Stimulated activated naive CD8-positive, alpha-beta T cell treated with anti-CD3 and anti-CD28 coated beads, Interleukin-15, Interleukin-2, amounts not matched to agents 100 ng/mL and 50 ng/mL, for 24 hours (primary cell): ENCODE measurements at regions not wholly inside any gene's neighbourhood (a gene's known extent, or its start where the extent isn't known, plus 50 kb on each side); places are given as distances from the start of the nearest gene placed in this dataset.
"Not testable (repeated sequence)": the region's sequence is repeated elsewhere in the genome, so short reads cannot be mapped to it uniquely, and the experiment has no call there.

Experiments
- H3K27ac Mint-ChIP-seq: one replicate; pipeline ENCODE4 v1.8.0; 2021; ENCODE audit warnings: mild to moderate bottlenecking, mixed read lengths
- H3K27me3 Mint-ChIP-seq: one replicate; pipeline ENCODE4 v1.8.0; 2021; ENCODE audit warnings: mixed read lengths
- H3K36me3 Mint-ChIP-seq: one replicate; pipeline ENCODE4 v1.8.0; 2021; ENCODE audit warnings: low read depth, mixed read lengths
- H3K4me1 Mint-ChIP-seq: one replicate; pipeline ENCODE4 v1.8.0; 2021; ENCODE audit warnings: low read depth, mixed read lengths
- H3K4me3 Mint-ChIP-seq: one replicate; pipeline ENCODE4 v1.8.0; 2021; ENCODE audit warnings: mild to moderate bottlenecking, mixed read lengths
- H3K9me3 Mint-ChIP-seq: one replicate; pipeline ENCODE4 v1.8.0; 2021; ENCODE audit warnings: mixed read lengths

- H3K27ac Mint-ChIP-seq = no peak overlapping the region
- no peak overlapping the region for H3K4me3 Mint-ChIP-seq
- no peaks in the 10 kb centered on the region for H3K4me1 Mint-ChIP-seq
- no peaks in the 10 kb centered on the region for H3K36me3 Mint-ChIP-seq
- peaks cover 23% of the 10 kb centered on the region for H3K27me3 Mint-ChIP-seq
- no peaks in the 10 kb centered on the region for H3K9me3 Mint-ChIP-seq
Observed at GRCh38 chr1:232174306-232174705, 455.6 kb downstream of the SIPA1L2 start.

DNA sequence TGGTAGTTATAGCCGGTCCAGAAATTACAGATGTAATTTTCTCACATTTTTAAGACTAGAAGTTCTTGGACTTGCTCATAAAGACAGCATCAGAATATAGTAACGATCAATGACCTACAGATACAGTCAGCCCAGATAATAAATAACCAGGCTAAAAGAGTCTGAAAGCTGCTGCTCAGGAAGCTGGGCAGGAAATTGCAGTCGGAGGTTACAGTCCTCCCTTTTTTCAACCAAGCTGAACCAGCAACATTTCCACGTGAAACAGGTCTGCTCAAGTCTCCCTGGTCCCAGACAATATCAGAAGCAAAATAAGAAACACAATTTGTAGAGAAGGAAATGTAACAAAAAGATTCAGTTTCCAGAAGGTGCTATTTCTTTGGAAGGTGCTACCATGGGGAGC lies 457.4 kb downstream of the SIPA1L2 start:
- no peak overlapping the region for H3K27ac Mint-ChIP-seq
- no peaks in the 10 kb centered on the region for H3K36me3 Mint-ChIP-seq
- H3K4me1 Mint-ChIP-seq = no peaks in the 10 kb centered on the region

DNA sequence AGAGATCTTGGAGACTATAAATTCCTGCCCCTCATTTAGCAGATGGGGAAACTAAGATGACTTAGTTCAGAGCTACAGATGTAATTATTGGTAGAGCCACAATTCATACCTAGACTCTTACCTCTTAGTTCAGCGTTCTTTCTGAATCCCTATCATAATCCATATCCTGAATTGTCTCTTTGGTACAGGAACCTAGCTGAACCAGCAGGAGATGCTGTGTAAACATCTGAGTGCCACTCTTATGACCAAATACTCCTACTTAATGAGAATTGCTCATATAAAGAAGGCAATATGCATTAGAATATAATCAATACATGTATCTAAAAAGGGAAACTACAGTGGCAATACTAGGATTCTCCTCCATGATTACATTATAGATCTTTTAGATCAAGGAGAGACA lies 459.0 kb downstream of the SIPA1L2 start:
- H3K27me3 Mint-ChIP-seq = peaks cover 19% of the 10 kb centered on the region
- H3K4me1 Mint-ChIP-seq = no peaks in the 10 kb centered on the region
- H3K4me3 Mint-ChIP-seq = no peak overlapping the region
- no peak overlapping the region for H3K27ac Mint-ChIP-seq
- H3K9me3 Mint-ChIP-seq = no peaks in the 10 kb centered on the region
- H3K36me3 Mint-ChIP-seq = no peaks in the 10 kb centered on the region

More for the DNA sequence above, 457.4 kb downstream of the SIPA1L2 start:
- H3K4me3 Mint-ChIP-seq = no peak overlapping the region
- H3K27me3 Mint-ChIP-seq = peaks cover 19% of the 10 kb centered on the region
- no peaks in the 10 kb centered on the region for H3K9me3 Mint-ChIP-seq

DNA sequence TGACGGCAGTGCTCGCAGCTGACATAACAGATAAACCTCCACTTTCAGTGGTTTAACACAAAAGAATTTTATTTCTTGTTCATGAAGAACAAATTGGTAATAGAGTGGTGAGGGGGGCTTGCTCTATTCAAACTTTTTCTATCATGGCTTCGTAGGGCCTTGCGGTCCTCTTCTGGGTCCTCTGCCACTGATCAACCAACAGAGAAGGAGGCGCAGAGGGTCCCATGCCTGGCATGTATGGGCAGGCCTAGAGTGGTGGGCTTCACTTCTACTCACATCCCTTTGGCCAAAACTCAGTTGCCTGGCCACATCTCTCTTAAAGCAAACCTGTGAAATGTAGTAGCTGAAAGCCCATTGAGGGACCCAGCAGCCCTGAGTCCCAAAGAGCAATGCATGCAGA lies 460.5 kb downstream of the SIPA1L2 start:
- H3K36me3 Mint-ChIP-seq = no peaks in the 10 kb centered on the region
- no peaks in the 10 kb centered on the region for H3K9me3 Mint-ChIP-seq
- H3K4me3 Mint-ChIP-seq = no peak overlapping the region
- H3K27me3 Mint-ChIP-seq = peaks cover 14% of the 10 kb centered on the region
- H3K4me1 Mint-ChIP-seq = no peaks in the 10 kb centered on the region
- H3K27ac Mint-ChIP-seq = no peak overlapping the region

- Mint-ChIP-seq H3K36me3 (no peaks in the 10 kb centered on the region), H3K4me3 (no peak overlapping the region), H3K4me1 (no peaks in the 10 kb centered on the region), H3K9me3 (no peaks in the 10 kb centered on the region), H3K27me3 (peaks cover 8% of the 10 kb centered on the region), H3K27ac (no peak overlapping the region)
Observed at GRCh38 chr1:232168508-232168907, 461.4 kb downstream of the SIPA1L2 start.

GRCh38 chr1:232166942-232167341 lies 463.0 kb downstream of the SIPA1L2 start:
- Mint-ChIP-seq H3K27me3 (peaks cover 8% of the 10 kb centered on the region), H3K4me1 (no peaks in the 10 kb centered on the region), H3K27ac (no peak overlapping the region), H3K36me3 (no peaks in the 10 kb centered on the region), H3K9me3 (no peaks in the 10 kb centered on the region), H3K4me3 (no peak overlapping the region)

GRCh38 chr1:232164078-232164963 lies 465.6 kb downstream of the SIPA1L2 start:
- H3K27me3 Mint-ChIP-seq = no peaks in the 10 kb centered on the region
- H3K27ac Mint-ChIP-seq = no peak overlapping the region
- no peaks in the 10 kb centered on the region for H3K36me3 Mint-ChIP-seq
- no peaks in the 10 kb centered on the region for H3K9me3 Mint-ChIP-seq
- H3K4me1 Mint-ChIP-seq = no peaks in the 10 kb centered on the region
- H3K4me3 Mint-ChIP-seq = no peak overlapping the region

- H3K27ac Mint-ChIP-seq = no peak overlapping the region
- H3K4me1 Mint-ChIP-seq = no peaks in the 10 kb centered on the region
- no peaks in the 10 kb centered on the region for H3K9me3 Mint-ChIP-seq
- H3K4me3 Mint-ChIP-seq = no peak overlapping the region
- H3K27me3 Mint-ChIP-seq = no peaks in the 10 kb centered on the region
- no peaks in the 10 kb centered on the region for H3K36me3 Mint-ChIP-seq
Observed at GRCh38 chr1:232163533-232163932, 466.4 kb downstream of the SIPA1L2 start.

- Mint-ChIP-seq H3K27ac (no peak overlapping the region), H3K9me3 (no peaks in the 10 kb centered on the region), H3K4me3 (no peak overlapping the region), H3K36me3 (no peaks in the 10 kb centered on the region), H3K27me3 (no peaks in the 10 kb centered on the region), H3K4me1 (no peaks in the 10 kb centered on the region)
Observed at GRCh38 chr1:232162001-232162400, 467.9 kb downstream of the SIPA1L2 start.

- H3K9me3 Mint-ChIP-seq, H3K36me3 Mint-ChIP-seq: not testable (repeated sequence)
Observed at GRCh38 chr1:232158558-232158957, 471.4 kb downstream of the SIPA1L2 start.

DNA sequence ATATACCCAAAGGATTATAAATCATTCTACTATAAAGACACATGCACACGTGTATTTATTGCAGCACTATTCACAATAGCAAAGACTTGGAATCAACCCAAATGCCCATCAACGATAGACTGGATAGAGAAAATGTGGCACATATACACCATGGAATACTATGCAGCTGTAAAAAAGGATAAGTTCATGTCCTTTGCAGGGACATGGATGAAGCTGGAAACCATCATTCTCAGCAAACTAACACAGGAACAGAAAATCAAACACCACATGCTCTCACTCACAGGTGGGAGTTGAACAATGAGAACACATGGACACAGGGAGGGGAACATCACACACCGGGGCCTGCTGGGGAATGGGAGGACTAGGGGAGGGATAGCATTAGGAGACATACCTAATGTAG lies 473.9 kb downstream of the SIPA1L2 start:
- not testable (repeated sequence) for H3K27ac Mint-ChIP-seq, H3K4me1 Mint-ChIP-seq, H3K36me3 Mint-ChIP-seq, H3K9me3 Mint-ChIP-seq, H3K27me3 Mint-ChIP-seq, H3K4me3 Mint-ChIP-seq

More at GRCh38 chr1:232158558-232158957, 471.4 kb downstream of the SIPA1L2 start:
- H3K27me3 Mint-ChIP-seq, H3K4me1 Mint-ChIP-seq, H3K27ac Mint-ChIP-seq, H3K4me3 Mint-ChIP-seq: not testable (repeated sequence)

GRCh38 chr1:232153652-232154051 lies 476.3 kb downstream of the SIPA1L2 start:
- no peaks in the 10 kb centered on the region for H3K9me3 Mint-ChIP-seq
- H3K4me1 Mint-ChIP-seq = no peaks in the 10 kb centered on the region
- no peak overlapping the region for H3K4me3 Mint-ChIP-seq
- H3K27ac Mint-ChIP-seq = no peak overlapping the region
- no peaks in the 10 kb centered on the region for H3K36me3 Mint-ChIP-seq
- peaks cover 5% of the 10 kb centered on the region for H3K27me3 Mint-ChIP-seq

GRCh38 chr1:232150770-232151548 lies 479.0 kb downstream of the SIPA1L2 start:
- Mint-ChIP-seq H3K36me3 (no peaks in the 10 kb centered on the region), H3K27me3 (peaks cover 5% of the 10 kb centered on the region), H3K27ac (no peak overlapping the region), H3K4me3 (no peak overlapping the region), H3K9me3 (no peaks in the 10 kb centered on the region), H3K4me1 (no peaks in the 10 kb centered on the region)

- Mint-ChIP-seq H3K4me3 (no peak overlapping the region), H3K36me3 (no peaks in the 10 kb centered on the region), H3K4me1 (no peaks in the 10 kb centered on the region), H3K27me3 (peaks cover 5% of the 10 kb centered on the region), H3K27ac (no peak overlapping the region), H3K9me3 (no peaks in the 10 kb centered on the region)
Observed at GRCh38 chr1:232149287-232150201, 480.4 kb downstream of the SIPA1L2 start.
